ENCODE measurements at regions not wholly inside any gene's neighbourhood (a gene's known extent, or its start where the extent isn't known, plus 50 kb on each side); places are given as distances from the start of the nearest gene placed in this dataset.

DNA sequence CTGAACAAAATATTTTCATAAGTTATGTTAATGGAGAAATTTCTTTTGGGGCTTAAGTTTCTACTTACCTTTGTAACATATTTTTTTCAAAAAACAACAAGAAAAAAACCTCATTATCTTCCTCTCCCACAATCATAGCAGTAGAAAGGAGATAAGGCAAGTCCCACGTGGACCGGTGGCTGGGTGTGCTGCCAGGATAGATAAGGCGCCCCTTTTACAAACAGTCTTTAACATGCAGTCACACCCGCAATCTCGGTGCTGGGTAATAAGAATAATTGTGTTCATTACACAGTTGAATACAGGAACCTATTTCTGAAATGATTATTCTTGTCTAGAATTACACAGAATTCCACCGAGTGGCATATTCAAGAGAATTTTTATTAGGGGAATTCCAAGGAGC, 1202.3 kb downstream of the UQCRFS1 start:
- no peak for DNase-seq
- Histone ChIP-seq H3K4me1 (peaks cover 0 to 15% (median 0%) of the 10 kb centered on the region in 9 donors), H3K4me3 (no peak overlapping the region), H3K27ac (no peak overlapping the region), H3K36me3 (no peaks in the 10 kb centered on the region), H3K27me3 (peaks cover 0 to 2% (median 0%) of the 10 kb centered on the region in 7 donors), H3K9me3 (no peaks in the 10 kb centered on the region)
- TF ChIP-seq, protein P1, sequence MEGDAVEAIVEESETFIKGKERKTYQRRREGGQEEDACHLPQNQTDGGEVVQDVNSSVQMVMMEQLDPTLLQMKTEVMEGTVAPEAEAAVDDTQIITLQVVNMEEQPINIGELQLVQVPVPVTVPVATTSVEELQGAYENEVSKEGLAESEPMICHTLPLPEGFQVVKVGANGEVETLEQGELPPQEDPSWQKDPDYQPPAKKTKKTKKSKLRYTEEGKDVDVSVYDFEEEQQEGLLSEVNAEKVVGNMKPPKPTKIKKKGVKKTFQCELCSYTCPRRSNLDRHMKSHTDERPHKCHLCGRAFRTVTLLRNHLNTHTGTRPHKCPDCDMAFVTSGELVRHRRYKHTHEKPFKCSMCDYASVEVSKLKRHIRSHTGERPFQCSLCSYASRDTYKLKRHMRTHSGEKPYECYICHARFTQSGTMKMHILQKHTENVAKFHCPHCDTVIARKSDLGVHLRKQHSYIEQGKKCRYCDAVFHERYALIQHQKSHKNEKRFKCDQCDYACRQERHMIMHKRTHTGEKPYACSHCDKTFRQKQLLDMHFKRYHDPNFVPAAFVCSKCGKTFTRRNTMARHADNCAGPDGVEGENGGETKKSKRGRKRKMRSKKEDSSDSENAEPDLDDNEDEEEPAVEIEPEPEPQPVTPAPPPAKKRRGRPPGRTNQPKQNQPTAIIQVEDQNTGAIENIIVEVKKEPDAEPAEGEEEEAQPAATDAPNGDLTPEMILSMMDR (IDR thresholded peaks at IDR 0.05), result no peak
- intact Hi-C loops (cut with DNase I), result no loop called here
- 27 to 40% methylated on average over 6 of the region's 6 CpGs for WGBS, 2 donors
- ATAC-seq, result no peak

- 29 to 30% methylated on average over 4 of the region's 4 CpGs for WGBS, 2 donors
- ATAC-seq, result peak in 5 of 8 donors; percentile 38 to 74 (median 55)
- Histone ChIP-seq H3K4me1 (peaks cover 0 to 15% (median 0%) of the 10 kb centered on the region in 9 donors), H3K27me3 (peaks cover 0 to 5% (median 0%) of the 10 kb centered on the region in 7 donors), H3K27ac (no peak overlapping the region), H3K9me3 (no peaks in the 10 kb centered on the region), H3K4me3 (no peak overlapping the region), H3K36me3 (no peaks in the 10 kb centered on the region)
- TF ChIP-seq, protein P1 (IDR thresholded peaks at IDR 0.05), result no peak
- intact Hi-C loops (cut with DNase I), result no loop called here
- DNase-seq, result no peak
Observed at GRCh38 chr19:28009696-28010095, 1203.3 kb downstream of the UQCRFS1 start.

DNA sequence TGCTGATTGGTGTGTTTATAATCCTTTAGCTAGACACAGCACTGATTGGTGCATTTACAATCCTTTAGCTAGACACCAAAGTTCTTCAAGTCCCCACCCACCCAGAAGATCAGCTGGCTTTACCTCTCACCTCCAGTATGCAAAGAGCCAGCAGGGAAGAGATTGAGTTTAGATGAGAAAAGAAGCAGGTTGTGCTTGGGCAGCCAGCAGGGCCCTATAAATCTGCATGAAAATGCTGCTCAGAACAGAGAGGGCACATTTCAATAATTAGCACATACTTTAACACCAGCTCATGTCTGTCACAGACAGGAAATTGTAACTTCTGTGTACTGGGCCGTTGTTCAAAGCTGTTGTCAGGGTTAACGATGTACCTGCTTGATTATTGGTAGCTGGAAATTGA, 1204.3 kb downstream of the UQCRFS1 start:
- H3K36me3 ChIP-seq, result no peaks in the 10 kb centered on the region
- H3K9me3 ChIP-seq, result no peaks in the 10 kb centered on the region
- no peak overlapping the region for H3K4me3 ChIP-seq
- DNase-seq (no peak), ATAC-seq (no peak)
- TF ChIP-seq, protein P1 (IDR thresholded peaks at IDR 0.05), result no peak
- WGBS, 2 donors, result 69 to 73% methylated on average over 2 of the region's 2 CpGs
- no peak overlapping the region for H3K27ac ChIP-seq
- peaks cover 0 to 15% (median 0%) of the 10 kb centered on the region in 9 donors for H3K4me1 ChIP-seq
- intact Hi-C loops (cut with DNase I), result no loop called here
- H3K27me3 ChIP-seq, result peaks cover 0 to 5% (median 0%) of the 10 kb centered on the region in 7 donors

DNA sequence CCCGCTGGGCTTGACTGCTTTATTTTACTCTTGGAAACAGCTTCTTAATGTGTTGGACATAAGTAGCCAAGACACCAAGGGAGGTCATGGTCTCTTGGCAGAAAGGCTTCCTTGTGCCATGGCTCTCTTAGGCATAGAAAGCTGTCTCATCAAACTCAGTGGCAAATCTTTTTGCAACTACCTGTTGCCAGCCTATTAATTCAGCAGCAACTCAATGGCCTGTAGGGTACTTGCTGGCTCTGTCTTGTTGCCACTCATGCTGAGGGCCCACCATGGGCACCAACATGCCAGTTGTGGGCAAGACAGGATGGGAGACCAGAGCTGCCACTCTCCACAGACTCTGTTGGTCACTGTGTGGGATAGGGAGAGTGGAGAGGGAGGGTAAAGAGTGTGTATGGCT, 1209.4 kb downstream of the UQCRFS1 start:
- H3K4me1 ChIP-seq, result no peaks in the 10 kb centered on the region
- 84 to 85% methylated on average over 1 of the region's 1 CpG for WGBS, 2 donors
- H3K4me3 ChIP-seq, result no peak overlapping the region
- ATAC-seq (no peak), DNase-seq (no peak)
- peaks cover 0 to 4% (median 0%) of the 10 kb centered on the region in 11 donors for H3K9me3 ChIP-seq
- H3K27ac ChIP-seq, result no peak overlapping the region
- H3K36me3 ChIP-seq, result no peaks in the 10 kb centered on the region
- intact Hi-C loops (cut with DNase I), result no loop called here
- TF ChIP-seq, protein P1 (IDR thresholded peaks at IDR 0.05), result no peak
- peaks cover 0 to 7% (median 0%) of the 10 kb centered on the region in 7 donors for H3K27me3 ChIP-seq

Data from heart right ventricle (tissue), 16 donors.